DOHH2 (cell line): ENCODE measurements at regions not wholly inside any gene's neighbourhood (a gene's known extent, or its start where the extent isn't known, plus 50 kb on each side); places are given as distances from the start of the nearest gene placed in this dataset.

Source experiments
- CTCF ChIP-seq: fragments of 200-600 bp; sonication (generic); IDR thresholded peaks from one replicate; pipeline ENCODE4 v1.5.1; 2014; ENCODE audit warnings: antibody characterized with exemption, mild to moderate bottlenecking, low read depth, low read length; ENCODE audit not compliant: poor library complexity, severe bottlenecking
- EZH2phosphoT487 ChIP-seq: fragments of 200-600 bp; sonication (generic); IDR thresholded peaks from 2 replicates; pipeline ENCODE4 v1.6.1; 2017; ENCODE audit warnings: borderline replicate concordance, mild to moderate bottlenecking, antibody characterized with exemption, low read length, moderate library complexity, mixed read lengths

GRCh38 chr6:139695361-139695760 is 320.9 kb upstream of the CITED2 start:
- TF ChIP-seq CTCF: no peak
- TF ChIP-seq EZH2phosphoT487: no peak
